IMR-90 (cell line): ENCODE measurements at regions not wholly inside any gene's neighbourhood (a gene's known extent, or its start where the extent isn't known, plus 50 kb on each side); places are given as distances from the start of the nearest gene placed in this dataset.

Source experiments
- ATAC-seq: fragments of 200-7000 bp; cut with Tn5 transposase; 2 replicates; pipeline ENCODE4 v1.9.1; 2020; ENCODE audit warnings: low read depth, mild to moderate bottlenecking, moderate library complexity
- BruUV-seq: library from RNA; stranded (reverse); fragments of 400-500 nt; replicated peaks from 2 replicates; lab custom pipeline; 2021; lab: Mats Ljungman, UMichigan
- CTCF ChIA-PET: fragments of 300-600 bp; formaldehyde crosslinking; extraction: SDS; loops from one replicate; lab custom pipeline; 2021; ENCODE audit warnings: antibody characterized with exemption; lab: Yijun Ruan, JAX
- POLR2A ChIA-PET: fragments of 300-600 bp; sonication (Branson Sonifier 250); formaldehyde crosslinking; loops from one replicate; lab custom pipeline; 2022; ENCODE audit warnings: antibody characterized with exemption; ENCODE audit not compliant: unreplicated experiment; lab: Charles Lee
- DNase-seq: peaks from one replicate; pipeline ENCODE4 v3.0.0; 2013
- H2AFZ ChIP-seq: replicated peaks from 2 replicates; pipeline ENCODE3; 2013; ENCODE audit warnings: low read length, mild to moderate bottlenecking; ENCODE audit not compliant: poor library complexity
- H2AK5ac ChIP-seq: 2 replicates; pipeline ENCODE4 v1.6.1; 2013; ENCODE audit warnings: low read depth, low read length, inconsistent platforms
- H2AK9ac ChIP-seq: replicated peaks from 2 replicates; pipeline ENCODE3; 2013; ENCODE audit warnings: mild to moderate bottlenecking, low read depth, low read length, moderate library complexity; ENCODE audit not compliant: poor library complexity
- H2BK120ac ChIP-seq: 2 replicates; pipeline ENCODE4 v1.6.1; 2013; ENCODE audit warnings: low read depth, low read length, inconsistent platforms
- H2BK15ac ChIP-seq: 3 replicates; pipeline ENCODE4 v1.6.1; 2013; ENCODE audit warnings: low read depth, low read length, inconsistent platforms
- H2BK20ac ChIP-seq: 2 replicates; pipeline ENCODE4 v1.6.1; 2013; ENCODE audit warnings: low read depth, mild to moderate bottlenecking, inconsistent platforms, low read length, moderate library complexity
- H2BK5ac ChIP-seq: 2 replicates; pipeline ENCODE4 v1.6.1; 2013; ENCODE audit warnings: mild to moderate bottlenecking, low read depth, low read length, inconsistent platforms; ENCODE audit not compliant: poor library complexity, severe bottlenecking
- H3K14ac ChIP-seq: replicated peaks from 2 replicates; pipeline ENCODE4 v1.6.1; 2013; ENCODE audit warnings: low read depth, low read length, inconsistent platforms
- H3K18ac ChIP-seq: 2 replicates; pipeline ENCODE4 v1.6.1; 2013; ENCODE audit warnings: low read depth, low read length, control low read depth
- H3K23ac ChIP-seq: 2 replicates; pipeline ENCODE4 v1.6.1; 2013; ENCODE audit warnings: low read depth, low read length, inconsistent platforms
- H3K27ac ChIP-seq: 2 replicates; pipeline ENCODE4 v1.5.1; 2013; ENCODE audit warnings: mild to moderate bottlenecking, control low read depth, low read length; ENCODE audit not compliant: insufficient read depth
- H3K27me3 ChIP-seq: 2 replicates; pipeline ENCODE4 v1.6.1; 2013; ENCODE audit warnings: low read length; ENCODE audit not compliant: control insufficient read depth, insufficient read depth
- H3K36me3 ChIP-seq: 2 replicates; pipeline ENCODE4 v1.6.1; 2013; ENCODE audit warnings: low read length, mixed read lengths; ENCODE audit not compliant: control insufficient read depth, insufficient read depth
- H3K4ac ChIP-seq: 2 replicates; pipeline ENCODE4 v1.6.1; 2013; ENCODE audit warnings: low read depth, low read length, inconsistent platforms
- H3K4me1 ChIP-seq: 2 replicates; pipeline ENCODE4 v1.6.1; 2013; ENCODE audit warnings: low read length, mixed read lengths; ENCODE audit not compliant: control insufficient read depth, insufficient read depth
- H3K4me2 ChIP-seq: 2 replicates; pipeline ENCODE4 v1.6.1; 2013; ENCODE audit warnings: low read depth, mild to moderate bottlenecking, control low read depth, low read length, moderate library complexity
- H3K4me3 ChIP-seq: 2 replicates; pipeline ENCODE4 v1.5.1; 2013; ENCODE audit warnings: low read depth, mild to moderate bottlenecking, control low read depth, low read length, moderate library complexity; ENCODE audit not compliant: insufficient read depth
- H3K56ac ChIP-seq: 2 replicates; pipeline ENCODE4 v1.6.1; 2013; ENCODE audit warnings: low read length, inconsistent platforms; ENCODE audit not compliant: insufficient read depth; ENCODE audit errors: extremely low read depth
- H3K79me1 ChIP-seq, 2 experiments: 2 replicates each; pipeline ENCODE4 v1.6.1; 2013; ENCODE audit warnings: low read length in 2 of 2, inconsistent platforms in 1 of 2, low read depth in 1 of 2
- H3K9ac ChIP-seq: 2 replicates; pipeline ENCODE4 v1.6.1; 2013; ENCODE audit warnings: low read depth, low read length, control low read depth
- H3K9me1 ChIP-seq: 2 replicates; pipeline ENCODE4 v1.6.1; 2013; ENCODE audit warnings: low read length, inconsistent platforms; ENCODE audit not compliant: insufficient read depth
- H3K9me3 ChIP-seq: 2 replicates; pipeline ENCODE4 v1.6.1; 2013; ENCODE audit warnings: low read length; ENCODE audit not compliant: control insufficient read depth, insufficient read depth
- H4K20me1 ChIP-seq: 2 replicates; pipeline ENCODE4 v1.6.1; 2013; ENCODE audit warnings: low read length, inconsistent platforms; ENCODE audit not compliant: insufficient read depth
- H4K5ac ChIP-seq: 2 replicates; pipeline ENCODE4 v1.6.1; 2013; ENCODE audit warnings: mild to moderate bottlenecking, low read depth, low read length, control low read depth
- H4K8ac ChIP-seq, 2 experiments: 2 replicates each; pipeline ENCODE4 v1.6.1; 2013; ENCODE audit warnings: low read depth in 2 of 2, low read length in 2 of 2, control low read depth in 1 of 2, inconsistent platforms in 1 of 2
- H4K91ac ChIP-seq: 2 replicates; pipeline ENCODE4 v1.6.1; 2013; ENCODE audit warnings: low read depth, low read length, inconsistent platforms; ENCODE audit not compliant: insufficient read depth
- CEBPB ChIP-seq: IDR thresholded peaks from 2 replicates; pipeline ENCODE4 v1.6.1; 2012; ENCODE audit warnings: low read depth, low read length, improper control_type of control experiment
- MXI1 ChIP-seq: IDR thresholded peaks from 2 replicates; pipeline ENCODE4 v1.6.1; 2012; ENCODE audit warnings: low read depth, mild to moderate bottlenecking, low read length, moderate library complexity, borderline replicate concordance
- WGBS, 2 experiments: methylation state at CpG; one replicate each; pipeline versions ENCODE4 v1.1.5 to v1.1.7; 2013; ENCODE audit warnings: missing lambda C conversion rate in 2 of 2; ENCODE audit not compliant: insufficient read length in 1 of 2; ENCODE audit errors: extremely low coverage in 2 of 2; 5-methylcytosine and 5-hydroxymethylcytosine counted together
- dilution Hi-C: fragments of 300-500 bp; cut with HindIII; formaldehyde crosslinking; loops from one replicate; pipeline ENCODE4 v1.14.3; 2018; ENCODE audit warnings: low sequenced_read_pairs; ENCODE audit not compliant: unreplicated experiment
- in situ Hi-C: fragments of 300-500 bp; cut with MboI; formaldehyde crosslinking; loops from 3 replicates; pipeline ENCODE4 v1.14.3; 2019; ENCODE audit warnings: low sequenced_read_pairs, inconsistent platforms, mixed read lengths
- intact Hi-C: fragments of 100-400 bp; cut with micrococcal nuclease; formaldehyde crosslinking; loops from 2 replicates; pipeline ENCODE4 v1.10.0; 2022

DNA sequence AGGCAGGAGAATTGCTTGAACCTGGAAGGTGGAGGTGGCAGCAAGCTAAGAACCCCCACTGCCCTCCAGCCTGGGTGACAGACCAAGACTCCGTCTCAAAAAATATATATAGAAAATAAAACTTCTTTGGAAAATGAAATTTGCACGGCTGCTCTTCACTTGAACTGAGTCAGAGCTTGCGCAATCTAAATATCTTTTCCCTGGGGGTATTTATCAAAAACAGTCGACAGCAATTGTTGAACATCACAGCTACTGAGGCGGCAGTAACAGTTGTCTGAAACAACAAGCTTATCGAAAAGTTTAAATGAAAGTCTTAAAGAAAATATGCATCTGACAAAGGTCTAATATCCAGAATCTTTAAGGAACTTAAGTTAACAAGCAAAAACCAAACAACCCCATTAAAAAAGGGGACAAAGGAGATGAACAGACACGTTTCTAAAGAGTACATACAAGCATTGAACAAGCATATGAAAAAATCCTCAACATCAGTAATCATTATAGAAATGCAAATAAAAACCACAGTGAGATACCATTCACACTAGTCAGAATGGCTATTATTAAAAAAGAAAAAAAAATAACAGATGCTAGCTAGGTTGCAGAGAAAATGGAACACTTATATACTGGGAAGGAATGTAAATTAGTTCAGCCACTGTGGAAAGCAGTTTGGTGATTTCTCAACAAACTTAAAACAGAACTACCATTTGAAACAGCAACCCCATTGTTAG lies 153.6 kb upstream of the CDH9 start:
- no peak overlapping the region for H3K4ac ChIP-seq
- no peaks in the 10 kb centered on the region for H3K4me1 ChIP-seq
- no peak overlapping the region for H2BK15ac ChIP-seq
- H3K36me3 ChIP-seq = no peaks in the 10 kb centered on the region
- POLR2A ChIA-PET = no interaction called here
- ATAC-seq (peak; percentile 44), DNase-seq (peak; percentile 10)
- no peak overlapping the region; the same call in 1 of the 2 replicates for H3K4me2 ChIP-seq
- dilution Hi-C loops (no loop called here), intact Hi-C loops (no loop called here), in situ Hi-C loops (no loop called here)
- no peak overlapping the region for H2AK9ac ChIP-seq
- no CpG with 5 or more reads among the region's 7 CpGs for WGBS, 2 experiments
- no peak for TF ChIP-seq MXI1
- TF ChIP-seq CEBPB = peak; percentile 86
- no peak overlapping the region for H3K23ac ChIP-seq
- H2BK120ac ChIP-seq = no peak overlapping the region
- H2BK5ac ChIP-seq = no peak overlapping the region
- no peaks in the 10 kb centered on the region for H4K20me1 ChIP-seq
- H3K9me3 ChIP-seq = no peaks in the 10 kb centered on the region
- H3K18ac ChIP-seq = no peak overlapping the region
- H2AK5ac ChIP-seq = no peak overlapping the region
- CTCF ChIA-PET = no interaction called here
- H3K27me3 ChIP-seq = no peaks in the 10 kb centered on the region
- no peak overlapping the region for H4K8ac ChIP-seq
- no peak overlapping the region for H2AFZ ChIP-seq
- no TSS peak for BruUV-seq
- no peak overlapping the region for H4K91ac ChIP-seq
- H3K9ac ChIP-seq = no peak overlapping the region
- no peak overlapping the region for H3K56ac ChIP-seq
- H4K5ac ChIP-seq = no peak overlapping the region
- H3K14ac ChIP-seq = no peak overlapping the region
- no peak overlapping the region for H2BK20ac ChIP-seq
- no peak overlapping the region for H3K27ac ChIP-seq
- no peaks in the 10 kb centered on the region for H3K79me1 ChIP-seq
- H3K4me3 ChIP-seq = no peak overlapping the region
- no peaks in the 10 kb centered on the region for H3K9me1 ChIP-seq
